Erythroblast (primary cell): ENCODE measurements at regions not wholly inside any gene's neighbourhood (a gene's known extent, or its start where the extent isn't known, plus 50 kb on each side); places are given as distances from the start of the nearest gene placed in this dataset.

Source experiments
- GATA1 ChIP-seq: IDR thresholded peaks from 2 replicates; pipeline ENCODE4 v1.6.1; 2011; ENCODE audit warnings: low read depth, mild to moderate bottlenecking, control low read depth, low read length, moderate library complexity
- POLR2A ChIP-seq: IDR thresholded peaks from 2 replicates; pipeline ENCODE4 v1.6.1; 2011; ENCODE audit warnings: mild to moderate bottlenecking, low read length

DNA sequence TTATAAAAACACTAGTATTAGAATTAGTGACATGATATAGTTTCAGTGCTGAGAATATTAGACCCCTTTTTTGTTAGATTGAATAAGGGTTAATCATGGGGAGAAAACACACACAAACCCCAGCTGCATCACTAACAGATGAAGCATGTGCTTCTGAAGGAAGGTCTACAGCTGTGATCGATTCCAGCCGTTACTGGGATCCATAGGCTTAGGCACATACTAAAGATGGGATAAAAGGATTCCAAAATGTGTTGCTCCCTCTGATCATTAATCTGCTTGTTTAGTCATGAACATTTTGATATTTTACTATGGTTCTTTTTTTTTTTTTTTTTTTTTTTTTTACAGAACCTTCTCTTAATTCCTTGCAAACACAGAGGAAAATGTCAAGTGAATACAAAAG, 1591.3 kb downstream of the EFNB2 start:
- no peak for TF ChIP-seq POLR2A
- no peak for TF ChIP-seq GATA1
